ENCODE measurements at regions not wholly inside any gene's neighbourhood (a gene's known extent, or its start where the extent isn't known, plus 50 kb on each side); places are given as distances from the start of the nearest gene placed in this dataset.

DNA sequence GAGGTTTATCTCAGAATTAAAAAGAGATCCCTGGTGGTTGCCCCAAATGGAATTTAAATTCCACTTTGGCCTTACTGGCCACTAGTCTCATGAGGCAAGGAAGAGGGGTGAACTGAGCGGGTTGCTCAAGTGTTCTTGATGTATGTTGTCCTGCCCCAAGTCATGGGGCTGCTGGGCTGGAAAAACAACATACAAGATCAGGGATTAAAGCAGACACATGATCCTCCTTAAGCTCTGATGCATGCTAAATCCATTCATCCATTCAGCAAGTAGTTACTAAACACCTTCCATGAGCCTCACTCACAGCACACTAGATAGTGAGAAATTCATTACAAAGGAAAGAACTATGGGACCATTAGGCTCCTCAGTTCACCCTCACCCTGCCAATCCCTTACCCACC is 196.3 kb downstream of the MREG start:
- H4K20me1 ChIP-seq (ENCODE audit: insufficient read depth): no peaks in the 10 kb centered on the region
- H3K9ac ChIP-seq (ENCODE audit: low read length): no peak overlapping the region
- no peaks in the 10 kb centered on the region for H3K9me2 ChIP-seq (ENCODE audit: insufficient read depth, low read length)
- H3K79me2 ChIP-seq (replicated peaks; ENCODE audit: insufficient read depth, low read length): no peaks in the 10 kb centered on the region
- no peaks in the 10 kb centered on the region for H3K36me3 ChIP-seq (ENCODE audit: insufficient read depth, low read length)
- no peak overlapping the region for H3K4me3 ChIP-seq (ENCODE audit: low read length)
- no peaks in the 10 kb centered on the region for H3F3A ChIP-seq (ENCODE audit: insufficient read depth, low read length, poor library complexity, severe bottlenecking)
- H3K27ac ChIP-seq (ENCODE audit: low read length): no peak overlapping the region
- TF ChIP-seq, protein P1, sequence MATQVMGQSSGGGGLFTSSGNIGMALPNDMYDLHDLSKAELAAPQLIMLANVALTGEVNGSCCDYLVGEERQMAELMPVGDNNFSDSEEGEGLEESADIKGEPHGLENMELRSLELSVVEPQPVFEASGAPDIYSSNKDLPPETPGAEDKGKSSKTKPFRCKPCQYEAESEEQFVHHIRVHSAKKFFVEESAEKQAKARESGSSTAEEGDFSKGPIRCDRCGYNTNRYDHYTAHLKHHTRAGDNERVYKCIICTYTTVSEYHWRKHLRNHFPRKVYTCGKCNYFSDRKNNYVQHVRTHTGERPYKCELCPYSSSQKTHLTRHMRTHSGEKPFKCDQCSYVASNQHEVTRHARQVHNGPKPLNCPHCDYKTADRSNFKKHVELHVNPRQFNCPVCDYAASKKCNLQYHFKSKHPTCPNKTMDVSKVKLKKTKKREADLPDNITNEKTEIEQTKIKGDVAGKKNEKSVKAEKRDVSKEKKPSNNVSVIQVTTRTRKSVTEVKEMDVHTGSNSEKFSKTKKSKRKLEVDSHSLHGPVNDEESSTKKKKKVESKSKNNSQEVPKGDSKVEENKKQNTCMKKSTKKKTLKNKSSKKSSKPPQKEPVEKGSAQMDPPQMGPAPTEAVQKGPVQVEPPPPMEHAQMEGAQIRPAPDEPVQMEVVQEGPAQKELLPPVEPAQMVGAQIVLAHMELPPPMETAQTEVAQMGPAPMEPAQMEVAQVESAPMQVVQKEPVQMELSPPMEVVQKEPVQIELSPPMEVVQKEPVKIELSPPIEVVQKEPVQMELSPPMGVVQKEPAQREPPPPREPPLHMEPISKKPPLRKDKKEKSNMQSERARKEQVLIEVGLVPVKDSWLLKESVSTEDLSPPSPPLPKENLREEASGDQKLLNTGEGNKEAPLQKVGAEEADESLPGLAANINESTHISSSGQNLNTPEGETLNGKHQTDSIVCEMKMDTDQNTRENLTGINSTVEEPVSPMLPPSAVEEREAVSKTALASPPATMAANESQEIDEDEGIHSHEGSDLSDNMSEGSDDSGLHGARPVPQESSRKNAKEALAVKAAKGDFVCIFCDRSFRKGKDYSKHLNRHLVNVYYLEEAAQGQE (IDR thresholded peaks at IDR 0.05; ENCODE audit: borderline replicate concordance): no peak
- TF ChIP-seq EP300 (conservative IDR thresholded peaks at IDR 0.05; ENCODE audit: poor library complexity, severe bottlenecking): no peak
- TF ChIP-seq, protein P2, sequence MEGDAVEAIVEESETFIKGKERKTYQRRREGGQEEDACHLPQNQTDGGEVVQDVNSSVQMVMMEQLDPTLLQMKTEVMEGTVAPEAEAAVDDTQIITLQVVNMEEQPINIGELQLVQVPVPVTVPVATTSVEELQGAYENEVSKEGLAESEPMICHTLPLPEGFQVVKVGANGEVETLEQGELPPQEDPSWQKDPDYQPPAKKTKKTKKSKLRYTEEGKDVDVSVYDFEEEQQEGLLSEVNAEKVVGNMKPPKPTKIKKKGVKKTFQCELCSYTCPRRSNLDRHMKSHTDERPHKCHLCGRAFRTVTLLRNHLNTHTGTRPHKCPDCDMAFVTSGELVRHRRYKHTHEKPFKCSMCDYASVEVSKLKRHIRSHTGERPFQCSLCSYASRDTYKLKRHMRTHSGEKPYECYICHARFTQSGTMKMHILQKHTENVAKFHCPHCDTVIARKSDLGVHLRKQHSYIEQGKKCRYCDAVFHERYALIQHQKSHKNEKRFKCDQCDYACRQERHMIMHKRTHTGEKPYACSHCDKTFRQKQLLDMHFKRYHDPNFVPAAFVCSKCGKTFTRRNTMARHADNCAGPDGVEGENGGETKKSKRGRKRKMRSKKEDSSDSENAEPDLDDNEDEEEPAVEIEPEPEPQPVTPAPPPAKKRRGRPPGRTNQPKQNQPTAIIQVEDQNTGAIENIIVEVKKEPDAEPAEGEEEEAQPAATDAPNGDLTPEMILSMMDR (IDR thresholded peaks at IDR 0.05; ENCODE audit: poor library complexity, severe bottlenecking): no peak
- TF ChIP-seq RAD21 (conservative IDR thresholded peaks at IDR 0.05): no peak
- no peak for TF ChIP-seq MXI1 (conservative IDR thresholded peaks at IDR 0.05; ENCODE audit: poor library complexity, severe bottlenecking)
- no peak for TF ChIP-seq EZH2 (IDR thresholded peaks at IDR 0.05; ENCODE audit: borderline replicate concordance, insufficient read depth, low read length, poor library complexity, severe bottlenecking)
- TF ChIP-seq TAF1 (IDR thresholded peaks at IDR 0.05; ENCODE audit: low read depth): no peak
- TF ChIP-seq SMC3 (conservative IDR thresholded peaks at IDR 0.05; ENCODE audit: poor library complexity): no peak
- TF ChIP-seq POLR2AphosphoS5 (IDR thresholded peaks at IDR 0.05): no peak
- no peak overlapping the region for H3K4me2 ChIP-seq (ENCODE audit: low read length)
- no peaks in the 10 kb centered on the region for H3K27me3 ChIP-seq (ENCODE audit: insufficient read depth, low read depth, low read length)
- H3K9me3 ChIP-seq (ENCODE audit: low read length): no peaks in the 10 kb centered on the region
- no peak overlapping the region for H2AFZ ChIP-seq (ENCODE audit: low read depth, low read length)

GRCh38 chr2:215816424-215816823 is 196.9 kb downstream of the MREG start:
- no peaks in the 10 kb centered on the region for H3K27me3 ChIP-seq (ENCODE audit: insufficient read depth, low read depth, low read length)
- H3K36me3 ChIP-seq (ENCODE audit: insufficient read depth, low read length): no peaks in the 10 kb centered on the region
- no peak overlapping the region for H3K4me3 ChIP-seq (ENCODE audit: low read length)
- no peaks in the 10 kb centered on the region for H3K9me2 ChIP-seq (ENCODE audit: insufficient read depth, low read length)
- no peak overlapping the region for H2AFZ ChIP-seq (ENCODE audit: low read depth, low read length)
- no peak overlapping the region for H3K4me2 ChIP-seq (ENCODE audit: low read length)
- no peak overlapping the region for H3K9ac ChIP-seq (ENCODE audit: low read length)
- no peaks in the 10 kb centered on the region for H3K79me2 ChIP-seq (replicated peaks; ENCODE audit: insufficient read depth, low read length)
- H4K20me1 ChIP-seq (ENCODE audit: insufficient read depth): no peaks in the 10 kb centered on the region
- no peak overlapping the region for H3K27ac ChIP-seq (ENCODE audit: low read length)
- no peaks in the 10 kb centered on the region for H3K9me3 ChIP-seq (ENCODE audit: low read length)
- H3F3A ChIP-seq (ENCODE audit: insufficient read depth, low read length, poor library complexity, severe bottlenecking): no peaks in the 10 kb centered on the region
- TF ChIP-seq POLR2AphosphoS5 (IDR thresholded peaks at IDR 0.05) (no peak), EZH2 (IDR thresholded peaks at IDR 0.05; ENCODE audit: borderline replicate concordance, insufficient read depth, low read length, poor library complexity, severe bottlenecking) (no peak), MXI1 (conservative IDR thresholded peaks at IDR 0.05; ENCODE audit: poor library complexity, severe bottlenecking) (no peak), TAF1 (IDR thresholded peaks at IDR 0.05; ENCODE audit: low read depth) (no peak), EP300 (conservative IDR thresholded peaks at IDR 0.05; ENCODE audit: poor library complexity, severe bottlenecking) (no peak), SMC3 (conservative IDR thresholded peaks at IDR 0.05; ENCODE audit: poor library complexity) (no peak), RAD21 (conservative IDR thresholded peaks at IDR 0.05) (no peak)
- TF ChIP-seq, protein P2 (IDR thresholded peaks at IDR 0.05; ENCODE audit: poor library complexity, severe bottlenecking): no peak
- TF ChIP-seq, protein P1 (IDR thresholded peaks at IDR 0.05; ENCODE audit: borderline replicate concordance): no peak

All from neural cell (in vitro differentiated cells).